ENCODE measurements at regions not wholly inside any gene's neighbourhood (a gene's known extent, or its start where the extent isn't known, plus 50 kb on each side); places are given as distances from the start of the nearest gene placed in this dataset.

GRCh38 chr3:106376016-106376570, 507.3 kb upstream of the CBLB start:
- TF ChIP-seq CTCF (IDR thresholded peaks at IDR 0.05; ENCODE audit: insufficient read depth, low read length, missing control alignments), result no peak
- POLR2A ChIA-PET, result no interaction called here

DNA sequence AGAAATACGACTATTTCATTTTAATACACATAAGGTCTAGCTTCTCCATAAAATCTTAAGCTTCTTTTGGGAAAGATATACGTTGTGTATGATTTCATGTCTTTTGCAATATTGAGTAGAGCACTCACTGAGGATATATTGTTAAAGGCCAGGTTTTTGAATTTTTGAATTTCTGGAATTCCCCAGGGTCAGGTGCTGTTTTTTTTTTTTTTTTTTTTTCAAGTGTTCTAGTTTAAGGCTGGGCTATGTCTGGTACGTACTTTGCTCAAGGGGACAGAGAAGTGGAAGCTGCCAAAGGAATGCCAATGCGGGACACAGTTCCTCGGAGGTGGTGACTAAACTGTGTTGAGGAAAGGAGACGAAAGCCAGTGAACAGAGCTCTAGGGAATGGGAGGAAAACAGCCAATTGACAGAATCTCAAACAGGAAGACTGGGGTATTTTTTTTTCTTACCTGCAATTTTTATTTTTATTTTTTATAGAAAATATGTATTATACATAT, 510.5 kb upstream of the CBLB start:
- ChIA-PET POLR2A (no interaction called here), CTCF (no interaction called here)
- DNase-seq (ENCODE audit: low read depth, low spot score), result no peak
- no peak overlapping the region for H3K4me3 ChIP-seq (ENCODE audit: low read depth, low read length)
- TF ChIP-seq CTCF (IDR thresholded peaks at IDR 0.05; ENCODE audit: insufficient read depth, low read length, missing control alignments), result no peak

More at GRCh38 chr3:106376016-106376570, 507.3 kb upstream of the CBLB start:
- no peak for DNase-seq (ENCODE audit: low read depth, low spot score)
- H3K4me3 ChIP-seq (ENCODE audit: low read depth, low read length), result no peak overlapping the region
- CTCF ChIA-PET, result no interaction called here

- no peak overlapping the region for H3K4me3 ChIP-seq (ENCODE audit: low read depth, low read length)
- ChIA-PET CTCF (no interaction called here), POLR2A (no interaction called here)
- no peak for DNase-seq (ENCODE audit: low read depth, low spot score)
- no peak for TF ChIP-seq CTCF (IDR thresholded peaks at IDR 0.05; ENCODE audit: insufficient read depth, low read length, missing control alignments)
These were observed 511.4 kb upstream of the CBLB start for GRCh38 chr3:106380232-106380631.

- POLR2A ChIA-PET, result no interaction called here
- CTCF ChIA-PET, result interaction anchor here (1.1 kb wide), 1 partner anchor 9 kb away, joined by 3 read pairs; no protein-coding TSS in a partner anchor
- no peak for TF ChIP-seq CTCF (IDR thresholded peaks at IDR 0.05; ENCODE audit: insufficient read depth, low read length, missing control alignments)
- no peak for DNase-seq (ENCODE audit: low read depth, low spot score)
- no peak overlapping the region for H3K4me3 ChIP-seq (ENCODE audit: low read depth, low read length)
These were observed 512.6 kb upstream of the CBLB start for GRCh38 chr3:106381286-106381938.

DNA sequence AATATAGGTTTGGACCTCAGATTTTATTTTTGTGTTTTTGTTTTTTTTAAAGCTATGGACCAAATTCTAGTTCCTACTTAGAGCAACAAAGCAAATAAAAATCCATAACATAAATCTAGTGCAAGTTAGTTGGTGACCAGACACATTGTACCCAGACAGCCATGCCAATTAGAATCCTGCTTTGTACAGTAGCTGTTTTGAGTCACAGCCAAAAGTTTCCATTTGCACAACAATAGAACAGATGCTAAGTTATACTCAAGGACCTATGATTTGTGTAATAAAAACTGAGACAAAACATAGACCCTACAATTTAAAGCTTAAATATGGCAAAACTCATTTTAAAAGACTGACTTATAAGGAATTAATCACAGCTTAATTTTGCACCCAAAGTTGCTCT, 513.1 kb upstream of the CBLB start:
- no peak for TF ChIP-seq CTCF (IDR thresholded peaks at IDR 0.05; ENCODE audit: insufficient read depth, low read length, missing control alignments)
- POLR2A ChIA-PET, result no interaction called here
- DNase-seq (ENCODE audit: low read depth, low spot score), result no peak
- CTCF ChIA-PET, result interaction anchor here (1.1 kb wide), 1 partner anchor 9 kb away, joined by 3 read pairs; no protein-coding TSS in a partner anchor
- H3K4me3 ChIP-seq (ENCODE audit: low read depth, low read length), result no peak overlapping the region

DNA sequence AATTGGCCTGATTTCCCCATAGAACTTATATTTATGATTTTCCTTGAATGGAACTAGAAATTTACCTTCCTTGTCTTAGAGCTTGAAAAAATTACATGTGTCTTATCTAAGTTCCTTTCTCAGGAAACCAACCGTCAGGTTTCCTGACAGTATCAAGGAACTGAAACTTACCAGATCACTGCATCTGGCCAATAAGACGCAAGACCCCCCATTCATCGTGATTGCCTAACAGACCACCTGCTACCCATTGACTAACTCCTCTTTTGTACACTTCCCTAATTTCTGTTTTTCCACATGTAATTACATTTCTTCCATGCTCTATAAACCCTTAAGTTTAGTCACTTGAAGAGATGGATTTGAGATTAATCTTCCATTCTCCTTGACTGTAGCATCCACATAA, 517.2 kb upstream of the CBLB start:
- H3K4me3 ChIP-seq (ENCODE audit: low read depth, low read length), result no peak overlapping the region
- CTCF ChIA-PET, result no interaction called here
- POLR2A ChIA-PET, result no interaction called here
- TF ChIP-seq CTCF (IDR thresholded peaks at IDR 0.05; ENCODE audit: insufficient read depth, low read length, missing control alignments), result no peak
- DNase-seq (ENCODE audit: low read depth, low spot score), result no peak

All from AG04449 (cell line).